Dermis microvascular lymphatic vessel endothelial cell (primary cell): ENCODE measurements at regions not wholly inside any gene's neighbourhood (a gene's known extent, or its start where the extent isn't known, plus 50 kb on each side); places are given as distances from the start of the nearest gene placed in this dataset.
"Not testable (repeated sequence)": the region's sequence is repeated elsewhere in the genome, so short reads cannot be mapped to it uniquely, and the experiment has no call there.

Source experiments
- DNase-seq, 2 donors: peaks; one replicate each; pipeline versions ENCODE4 v3.0.0 to v3.0.0-alpha.2; 2010; ENCODE audit warnings: low read depth in 2 of 2

DNA sequence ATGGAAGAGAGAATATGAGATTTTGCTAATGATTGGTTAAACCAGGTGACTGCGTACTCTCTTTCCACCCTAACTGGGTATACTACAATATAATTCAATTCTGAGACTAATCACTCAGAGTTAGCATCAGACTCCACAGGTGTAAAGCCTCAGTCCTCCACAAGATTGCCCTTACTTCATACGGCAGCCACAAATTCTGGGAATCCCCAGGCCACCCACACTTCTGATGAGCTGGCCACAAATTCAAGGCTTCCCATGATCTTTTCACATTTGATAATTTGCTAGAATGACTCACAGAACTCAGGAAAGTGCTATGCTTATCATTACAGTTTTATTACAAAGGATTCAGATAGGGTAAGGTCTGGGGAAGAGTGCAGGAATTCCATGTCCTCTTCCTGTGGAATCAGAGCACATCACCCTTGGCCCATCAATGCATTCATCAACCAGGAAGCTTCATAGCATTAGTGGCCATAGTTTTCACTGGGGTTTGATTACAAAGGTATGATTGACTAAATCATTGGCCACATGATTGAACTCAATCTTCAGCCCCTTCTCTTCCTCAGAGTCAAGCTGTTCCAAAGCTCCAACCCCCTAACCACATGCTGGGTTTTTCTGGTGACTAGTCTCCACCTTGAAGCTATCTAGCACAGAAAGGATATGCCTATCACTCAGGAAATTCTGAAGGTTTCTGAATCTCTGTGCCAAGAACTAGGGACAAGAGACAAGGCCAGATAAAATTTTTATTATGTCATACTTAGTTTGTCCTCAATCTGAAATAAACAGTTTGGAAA, 131.7 kb downstream of the HHIPL2 start:
- no peak for DNase-seq

DNA sequence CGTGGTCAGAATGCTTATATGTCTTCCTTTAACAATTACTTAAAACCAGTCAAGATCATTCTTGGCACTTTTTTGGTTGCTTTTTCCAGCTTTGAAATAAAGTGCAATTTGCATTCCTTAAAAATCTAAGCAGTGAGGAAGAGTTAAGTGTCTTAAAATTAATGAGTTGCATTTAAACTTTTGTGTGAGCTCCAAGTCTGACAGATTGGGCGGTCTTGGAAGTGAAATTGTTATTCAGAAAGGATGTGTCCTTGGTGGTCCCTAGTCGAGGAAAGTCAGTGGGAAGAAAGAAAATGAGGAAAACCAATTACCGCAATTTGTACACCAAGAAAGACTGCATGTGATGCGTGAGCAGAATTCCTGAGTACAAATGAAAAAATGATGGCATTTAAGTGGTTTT, 132.5 kb downstream of the HHIPL2 start:
- no peak for DNase-seq

- no peak for DNase-seq
Observed at GRCh38 chr1:222413991-222414549, 133.8 kb downstream of the HHIPL2 start.

DNA sequence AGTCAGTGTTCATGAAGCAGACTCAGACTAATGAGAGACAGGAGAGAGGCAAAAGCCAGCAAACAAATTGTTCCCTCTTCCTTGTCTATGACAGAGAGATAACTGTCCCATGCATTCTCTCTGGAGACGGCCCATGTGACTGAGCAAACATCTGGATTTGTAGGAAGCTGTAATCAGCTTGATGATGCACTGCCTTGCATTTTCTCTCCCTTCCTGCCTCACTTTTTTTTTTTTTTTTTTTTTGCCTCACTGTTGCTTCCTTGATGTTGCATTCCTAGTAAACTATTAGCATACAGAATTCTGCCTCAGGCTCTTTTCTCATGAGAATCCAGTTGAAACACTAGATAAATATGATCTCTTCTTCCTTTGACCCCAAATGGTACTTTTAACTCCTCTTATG, 134.5 kb downstream of the HHIPL2 start:
- DNase-seq, result no peak

GRCh38 chr1:222404710-222405109, 143.2 kb downstream of the HHIPL2 start:
- DNase-seq, result no peak

DNA sequence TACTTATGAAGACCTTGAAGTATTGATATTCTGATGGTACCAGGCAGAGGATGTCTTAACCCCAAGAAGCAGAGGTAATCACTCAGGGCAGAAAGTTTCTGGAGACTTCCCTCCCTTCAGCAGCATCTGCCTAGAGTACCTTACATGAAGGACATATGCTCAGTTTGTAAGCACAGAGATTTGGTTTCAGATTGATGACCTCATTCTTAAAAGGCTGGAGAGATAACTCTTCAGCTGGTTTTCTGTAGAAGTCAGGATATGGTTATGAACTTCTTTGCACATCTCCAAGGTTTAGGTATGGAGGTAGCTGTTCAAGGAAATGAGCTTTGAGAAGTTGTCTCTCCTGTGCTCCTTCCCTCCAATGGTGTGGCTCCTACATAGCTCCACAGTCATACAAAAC, 148.7 kb downstream of the HHIPL2 start:
- DNase-seq, result no peak

DNA sequence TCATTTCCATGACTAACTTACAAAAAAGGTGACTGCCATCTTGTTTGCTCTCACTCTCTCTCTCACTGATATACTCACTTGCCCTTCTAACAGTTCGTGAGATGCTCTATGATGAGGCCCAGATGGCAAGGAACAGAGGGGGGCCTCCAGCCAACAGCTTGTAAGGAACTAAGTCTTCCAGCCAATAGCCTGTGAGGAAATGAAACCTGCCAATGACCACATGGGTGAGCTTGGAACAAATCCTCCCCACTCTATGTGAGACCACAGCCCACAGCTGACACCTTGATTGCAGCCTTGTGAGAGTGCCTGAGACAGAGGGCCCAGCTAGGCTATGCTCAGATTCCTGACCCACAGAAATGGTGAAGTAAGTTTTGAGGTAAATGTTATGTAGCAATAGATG, 153.7 kb downstream of the HHIPL2 start:
- no peak for DNase-seq

- DNase-seq, result no peak
Observed at GRCh38 chr1:222392556-222392955, 155.3 kb downstream of the HHIPL2 start.

DNA sequence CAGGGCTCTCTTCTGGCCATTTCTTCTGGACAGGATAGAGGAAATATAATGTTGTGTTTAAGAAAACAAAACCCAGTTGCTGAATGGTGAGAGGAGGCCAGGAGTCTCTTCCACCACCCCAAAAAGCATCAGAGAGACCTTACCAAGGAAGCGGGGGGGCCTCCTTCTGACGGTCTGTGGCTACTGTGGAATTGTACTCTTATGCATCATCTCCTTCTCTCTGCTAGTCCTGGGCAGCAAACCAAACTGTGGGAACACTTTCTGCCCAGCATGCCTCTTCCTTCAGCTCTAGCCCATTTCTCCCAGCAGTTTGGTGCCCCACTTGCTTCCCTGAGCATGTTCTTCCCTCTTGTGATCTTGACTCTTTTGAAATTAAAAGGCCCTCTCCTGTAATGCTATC, 157.7 kb downstream of the HHIPL2 start:
- DNase-seq, result no peak

GRCh38 chr1:222387007-222387814, 160.7 kb downstream of the HHIPL2 start:
- no peak for DNase-seq

DNA sequence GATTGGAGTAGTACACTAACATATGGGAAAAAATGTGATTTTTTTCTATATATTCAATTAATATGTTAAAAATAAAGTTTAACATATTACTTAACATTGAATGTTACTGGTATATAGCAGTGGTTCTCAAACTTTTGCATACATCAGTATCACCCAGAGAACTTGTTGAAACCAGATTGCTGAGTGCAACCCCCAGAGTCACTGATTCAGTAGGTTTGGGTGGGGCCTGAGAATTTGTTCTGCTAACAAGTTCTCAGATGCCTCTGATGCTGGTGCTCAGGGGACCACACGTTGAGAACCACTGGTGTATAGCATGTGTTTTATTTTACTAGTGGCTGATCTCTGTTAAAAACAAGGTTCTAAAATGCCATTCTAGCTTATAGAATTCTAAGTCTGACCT, 161.9 kb downstream of the HHIPL2 start:
- no peak for DNase-seq

DNA sequence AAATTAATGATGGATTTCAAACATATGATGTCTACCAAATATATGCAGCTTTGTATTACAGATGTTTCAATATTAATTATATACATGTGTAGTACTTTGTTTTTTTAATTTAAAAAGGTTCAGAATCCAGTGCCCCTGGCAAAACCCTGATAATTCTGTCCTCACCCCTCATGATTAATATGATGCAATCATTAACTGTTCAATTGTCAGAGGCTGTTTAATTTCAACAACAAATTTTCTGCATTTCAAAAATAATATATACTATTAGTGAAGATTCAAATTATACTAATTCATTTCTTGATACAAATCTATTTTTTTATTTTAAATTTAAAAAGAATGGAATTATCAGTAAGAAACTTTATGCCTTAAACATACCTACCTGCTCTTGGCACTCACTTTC, 162.6 kb downstream of the HHIPL2 start:
- no peak for DNase-seq

GRCh38 chr1:222384531-222384930, 163.4 kb downstream of the HHIPL2 start:
- DNase-seq, result no peak

DNA sequence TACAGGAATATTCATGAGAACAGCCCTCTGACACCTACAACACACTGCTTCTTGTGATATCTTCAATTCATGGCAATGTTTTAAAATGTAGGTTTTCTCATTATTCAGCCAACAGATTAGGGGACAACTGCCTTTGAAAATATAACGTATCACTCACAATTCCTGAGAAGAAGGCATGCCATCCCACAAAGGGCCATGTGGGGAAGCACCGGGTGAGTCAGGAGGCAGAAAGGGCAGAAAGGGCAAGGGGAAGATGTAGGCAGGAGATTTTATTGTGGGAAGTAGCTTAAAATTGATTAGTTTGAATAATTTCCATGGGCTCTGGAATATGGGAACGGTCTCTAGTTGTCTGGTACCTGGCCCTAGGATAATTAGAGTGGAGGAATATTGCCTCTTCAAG, 165.7 kb downstream of the HHIPL2 start:
- no peak for DNase-seq

- no peak for DNase-seq
Observed at GRCh38 chr1:222377428-222378088, 170.3 kb downstream of the HHIPL2 start.

GRCh38 chr1:222376791-222377190, 171.1 kb downstream of the HHIPL2 start:
- not testable (repeated sequence) for DNase-seq

- DNase-seq, result no peak
Observed at GRCh38 chr1:222375701-222376100, 172.2 kb downstream of the HHIPL2 start.

DNA sequence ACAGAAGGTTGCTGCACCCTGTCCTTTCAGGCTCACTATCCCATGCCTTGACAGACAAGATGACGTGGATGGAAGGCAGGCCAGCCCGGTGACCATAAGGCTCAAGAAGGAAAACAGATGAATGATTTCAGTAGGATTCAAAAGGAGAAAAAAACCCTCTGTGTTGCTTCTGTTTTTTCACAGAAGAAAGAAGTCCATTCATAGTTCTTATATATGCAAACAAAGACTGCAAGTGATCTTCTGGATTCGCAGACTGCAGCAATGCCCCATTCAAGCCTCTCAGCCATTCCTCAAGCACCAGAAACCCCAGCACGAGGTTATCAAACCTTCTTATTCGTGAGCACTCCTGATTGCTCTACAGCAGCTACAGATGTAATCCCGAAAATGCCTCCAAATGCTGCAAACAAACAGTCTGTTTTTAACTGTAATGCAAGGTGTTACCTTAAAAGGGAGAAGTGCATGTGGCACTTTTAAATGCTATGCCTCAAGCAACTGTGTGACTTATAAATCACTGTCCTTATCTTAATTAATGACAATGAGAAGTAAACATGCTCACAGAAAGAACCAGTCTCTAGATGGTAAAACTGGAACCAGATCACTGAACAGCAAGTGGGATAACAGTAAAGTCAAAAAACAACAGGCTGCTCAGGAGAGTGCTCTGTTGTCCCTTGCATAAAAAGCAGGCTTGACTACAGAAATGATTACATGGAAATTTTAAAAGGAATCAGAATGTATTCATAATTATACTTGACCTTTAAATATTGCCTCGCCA, 173.9 kb downstream of the HHIPL2 start:
- no peak for DNase-seq

DNA sequence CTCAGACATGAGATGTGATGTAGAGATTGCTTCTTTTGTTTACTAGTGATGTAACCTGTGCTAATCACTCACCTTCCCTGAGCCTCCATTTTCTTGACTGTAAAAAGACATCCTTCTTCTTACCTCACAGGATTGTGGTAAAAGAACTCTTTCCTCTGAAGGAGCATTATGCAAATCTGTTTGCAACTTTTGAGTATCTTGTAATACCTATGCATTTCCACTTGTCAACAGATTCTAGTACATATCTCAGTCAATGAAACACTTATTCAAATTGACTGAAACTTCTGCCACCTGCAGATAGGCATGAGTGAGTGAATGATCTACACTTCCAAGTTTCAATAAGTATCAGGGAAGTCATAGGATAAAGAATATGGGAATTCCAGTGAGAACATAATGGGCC, 174.7 kb downstream of the HHIPL2 start:
- DNase-seq, result no peak

GRCh38 chr1:222372221-222372620, 175.7 kb downstream of the HHIPL2 start:
- DNase-seq, result no peak

GRCh38 chr1:222370913-222371675, 176.8 kb downstream of the HHIPL2 start:
- no peak for DNase-seq
